ENCODE measurements at regions not wholly inside any gene's neighbourhood (a gene's known extent, or its start where the extent isn't known, plus 50 kb on each side); places are given as distances from the start of the nearest gene placed in this dataset.

DNA sequence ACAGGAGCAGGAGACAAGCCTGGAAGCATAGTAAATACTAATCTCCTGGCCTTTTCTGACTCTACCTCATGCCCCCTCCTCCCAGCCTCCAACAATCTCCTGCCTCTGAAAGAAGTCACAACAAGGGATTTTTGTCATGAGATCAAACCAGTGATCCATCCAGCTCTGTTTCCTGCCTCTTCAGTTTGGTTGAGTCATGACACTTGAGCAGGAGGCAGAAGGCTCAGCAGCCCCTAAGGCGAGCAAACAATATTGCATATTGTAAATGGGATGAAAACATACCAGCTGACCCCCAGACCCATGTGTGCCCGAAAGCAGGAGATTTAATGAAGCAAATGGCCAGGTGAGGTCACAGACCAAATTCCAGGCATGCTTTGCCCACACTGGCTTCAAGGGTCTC is 272.8 kb downstream of the GAS1 start:
- no peaks in the 10 kb centered on the region for H3F3A ChIP-seq (ENCODE audit: insufficient read depth, low read length, poor library complexity, severe bottlenecking)
- H3K27me3 ChIP-seq (ENCODE audit: insufficient read depth, low read depth, low read length) = no peaks in the 10 kb centered on the region
- no peaks in the 10 kb centered on the region for H3K9me3 ChIP-seq (ENCODE audit: low read length)
- H3K4me2 ChIP-seq (ENCODE audit: low read length) = no peak overlapping the region
- no peaks in the 10 kb centered on the region for H3K79me2 ChIP-seq (replicated peaks; ENCODE audit: insufficient read depth, low read length)
- TF ChIP-seq EZH2 (IDR thresholded peaks at IDR 0.05; ENCODE audit: borderline replicate concordance, insufficient read depth, low read length, poor library complexity, severe bottlenecking) (no peak), RAD21 (conservative IDR thresholded peaks at IDR 0.05) (no peak), SMC3 (conservative IDR thresholded peaks at IDR 0.05; ENCODE audit: poor library complexity) (no peak), POLR2AphosphoS5 (IDR thresholded peaks at IDR 0.05) (no peak), EP300 (conservative IDR thresholded peaks at IDR 0.05; ENCODE audit: poor library complexity, severe bottlenecking) (no peak), MXI1 (conservative IDR thresholded peaks at IDR 0.05; ENCODE audit: poor library complexity, severe bottlenecking) (no peak), TAF1 (IDR thresholded peaks at IDR 0.05; ENCODE audit: low read depth) (no peak)
- TF ChIP-seq, protein P1, sequence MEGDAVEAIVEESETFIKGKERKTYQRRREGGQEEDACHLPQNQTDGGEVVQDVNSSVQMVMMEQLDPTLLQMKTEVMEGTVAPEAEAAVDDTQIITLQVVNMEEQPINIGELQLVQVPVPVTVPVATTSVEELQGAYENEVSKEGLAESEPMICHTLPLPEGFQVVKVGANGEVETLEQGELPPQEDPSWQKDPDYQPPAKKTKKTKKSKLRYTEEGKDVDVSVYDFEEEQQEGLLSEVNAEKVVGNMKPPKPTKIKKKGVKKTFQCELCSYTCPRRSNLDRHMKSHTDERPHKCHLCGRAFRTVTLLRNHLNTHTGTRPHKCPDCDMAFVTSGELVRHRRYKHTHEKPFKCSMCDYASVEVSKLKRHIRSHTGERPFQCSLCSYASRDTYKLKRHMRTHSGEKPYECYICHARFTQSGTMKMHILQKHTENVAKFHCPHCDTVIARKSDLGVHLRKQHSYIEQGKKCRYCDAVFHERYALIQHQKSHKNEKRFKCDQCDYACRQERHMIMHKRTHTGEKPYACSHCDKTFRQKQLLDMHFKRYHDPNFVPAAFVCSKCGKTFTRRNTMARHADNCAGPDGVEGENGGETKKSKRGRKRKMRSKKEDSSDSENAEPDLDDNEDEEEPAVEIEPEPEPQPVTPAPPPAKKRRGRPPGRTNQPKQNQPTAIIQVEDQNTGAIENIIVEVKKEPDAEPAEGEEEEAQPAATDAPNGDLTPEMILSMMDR (IDR thresholded peaks at IDR 0.05; ENCODE audit: poor library complexity, severe bottlenecking) = no peak
- TF ChIP-seq, protein P2, sequence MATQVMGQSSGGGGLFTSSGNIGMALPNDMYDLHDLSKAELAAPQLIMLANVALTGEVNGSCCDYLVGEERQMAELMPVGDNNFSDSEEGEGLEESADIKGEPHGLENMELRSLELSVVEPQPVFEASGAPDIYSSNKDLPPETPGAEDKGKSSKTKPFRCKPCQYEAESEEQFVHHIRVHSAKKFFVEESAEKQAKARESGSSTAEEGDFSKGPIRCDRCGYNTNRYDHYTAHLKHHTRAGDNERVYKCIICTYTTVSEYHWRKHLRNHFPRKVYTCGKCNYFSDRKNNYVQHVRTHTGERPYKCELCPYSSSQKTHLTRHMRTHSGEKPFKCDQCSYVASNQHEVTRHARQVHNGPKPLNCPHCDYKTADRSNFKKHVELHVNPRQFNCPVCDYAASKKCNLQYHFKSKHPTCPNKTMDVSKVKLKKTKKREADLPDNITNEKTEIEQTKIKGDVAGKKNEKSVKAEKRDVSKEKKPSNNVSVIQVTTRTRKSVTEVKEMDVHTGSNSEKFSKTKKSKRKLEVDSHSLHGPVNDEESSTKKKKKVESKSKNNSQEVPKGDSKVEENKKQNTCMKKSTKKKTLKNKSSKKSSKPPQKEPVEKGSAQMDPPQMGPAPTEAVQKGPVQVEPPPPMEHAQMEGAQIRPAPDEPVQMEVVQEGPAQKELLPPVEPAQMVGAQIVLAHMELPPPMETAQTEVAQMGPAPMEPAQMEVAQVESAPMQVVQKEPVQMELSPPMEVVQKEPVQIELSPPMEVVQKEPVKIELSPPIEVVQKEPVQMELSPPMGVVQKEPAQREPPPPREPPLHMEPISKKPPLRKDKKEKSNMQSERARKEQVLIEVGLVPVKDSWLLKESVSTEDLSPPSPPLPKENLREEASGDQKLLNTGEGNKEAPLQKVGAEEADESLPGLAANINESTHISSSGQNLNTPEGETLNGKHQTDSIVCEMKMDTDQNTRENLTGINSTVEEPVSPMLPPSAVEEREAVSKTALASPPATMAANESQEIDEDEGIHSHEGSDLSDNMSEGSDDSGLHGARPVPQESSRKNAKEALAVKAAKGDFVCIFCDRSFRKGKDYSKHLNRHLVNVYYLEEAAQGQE (IDR thresholded peaks at IDR 0.05; ENCODE audit: borderline replicate concordance) = no peak
- no peaks in the 10 kb centered on the region for H3K36me3 ChIP-seq (ENCODE audit: insufficient read depth, low read length)
- no peak overlapping the region for H2AFZ ChIP-seq (ENCODE audit: low read depth, low read length)
- H4K20me1 ChIP-seq (ENCODE audit: insufficient read depth) = no peaks in the 10 kb centered on the region
- H3K27ac ChIP-seq (ENCODE audit: low read length) = no peak overlapping the region
- no peaks in the 10 kb centered on the region for H3K9me2 ChIP-seq (ENCODE audit: insufficient read depth, low read length)
- no peak overlapping the region for H3K9ac ChIP-seq (ENCODE audit: low read length)
- no peak overlapping the region for H3K4me3 ChIP-seq (ENCODE audit: low read length)

DNA sequence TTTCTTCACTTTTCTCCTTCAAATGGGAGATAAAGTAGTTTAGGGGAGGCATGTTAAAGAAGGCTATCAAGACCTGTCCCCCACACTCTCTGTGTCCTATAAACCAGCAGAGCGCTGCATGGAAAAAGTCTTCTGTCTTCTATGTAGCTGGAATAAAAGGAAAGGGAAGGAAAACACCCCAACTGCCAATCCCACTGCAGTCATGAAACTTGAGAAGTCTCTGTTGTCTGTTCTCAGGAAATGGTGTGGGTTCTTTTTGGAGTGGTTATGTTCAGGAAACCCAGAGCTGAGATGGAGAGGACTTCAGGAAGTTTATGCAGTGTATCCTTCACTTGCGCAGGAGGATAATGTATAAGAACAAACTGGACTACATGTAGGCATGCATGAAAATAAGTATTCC is 274.3 kb downstream of the GAS1 start:
- no peak overlapping the region for H3K4me2 ChIP-seq (ENCODE audit: low read length)
- no peaks in the 10 kb centered on the region for H3F3A ChIP-seq (ENCODE audit: insufficient read depth, low read length, poor library complexity, severe bottlenecking)
- no peak overlapping the region for H3K27ac ChIP-seq (ENCODE audit: low read length)
- no peaks in the 10 kb centered on the region for H3K9me3 ChIP-seq (ENCODE audit: low read length)
- no peaks in the 10 kb centered on the region for H3K36me3 ChIP-seq (ENCODE audit: insufficient read depth, low read length)
- H3K9me2 ChIP-seq (ENCODE audit: insufficient read depth, low read length) = no peaks in the 10 kb centered on the region
- H3K4me3 ChIP-seq (ENCODE audit: low read length) = no peak overlapping the region
- no peaks in the 10 kb centered on the region for H3K27me3 ChIP-seq (ENCODE audit: insufficient read depth, low read depth, low read length)
- H2AFZ ChIP-seq (ENCODE audit: low read depth, low read length) = no peak overlapping the region
- H4K20me1 ChIP-seq (ENCODE audit: insufficient read depth) = no peaks in the 10 kb centered on the region
- no peaks in the 10 kb centered on the region for H3K79me2 ChIP-seq (replicated peaks; ENCODE audit: insufficient read depth, low read length)
- TF ChIP-seq EP300 (conservative IDR thresholded peaks at IDR 0.05; ENCODE audit: poor library complexity, severe bottlenecking) (no peak), MXI1 (conservative IDR thresholded peaks at IDR 0.05; ENCODE audit: poor library complexity, severe bottlenecking) (no peak), TAF1 (IDR thresholded peaks at IDR 0.05; ENCODE audit: low read depth) (no peak), SMC3 (conservative IDR thresholded peaks at IDR 0.05; ENCODE audit: poor library complexity) (no peak), EZH2 (IDR thresholded peaks at IDR 0.05; ENCODE audit: borderline replicate concordance, insufficient read depth, low read length, poor library complexity, severe bottlenecking) (no peak), RAD21 (conservative IDR thresholded peaks at IDR 0.05) (no peak), POLR2AphosphoS5 (IDR thresholded peaks at IDR 0.05) (no peak)
- TF ChIP-seq, protein P2 (IDR thresholded peaks at IDR 0.05; ENCODE audit: borderline replicate concordance) = no peak
- TF ChIP-seq, protein P1 (IDR thresholded peaks at IDR 0.05; ENCODE audit: poor library complexity, severe bottlenecking) = no peak
- H3K9ac ChIP-seq (ENCODE audit: low read length) = no peak overlapping the region

Measured in neural cell (in vitro differentiated cells).